ENCODE measurements at regions not wholly inside any gene's neighbourhood (a gene's known extent, or its start where the extent isn't known, plus 50 kb on each side); places are given as distances from the start of the nearest gene placed in this dataset.

DNA sequence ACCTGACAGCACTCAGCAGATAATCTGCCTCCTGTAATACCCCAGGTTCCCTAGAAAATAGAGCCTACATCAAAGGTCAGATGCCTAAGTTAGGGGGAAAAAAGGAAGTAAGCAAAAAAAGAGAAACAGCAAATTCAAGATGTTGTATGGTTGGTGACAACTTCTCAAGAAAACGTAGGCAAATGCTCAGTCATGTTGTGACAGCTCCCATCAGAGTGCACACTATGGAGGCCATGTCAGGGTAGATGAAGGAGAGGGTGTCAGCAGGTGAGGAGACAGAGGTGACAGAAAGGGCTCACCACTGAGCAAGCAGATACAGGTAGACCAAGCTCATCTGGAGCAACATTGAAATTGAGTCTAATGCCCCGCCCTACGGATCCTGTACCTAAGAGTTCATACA is 356.8 kb upstream of the BRINP1 start:
- Histone ChIP-seq H2AFZ (ENCODE audit: low read length) (no peak overlapping the region), H2BK5ac (ENCODE audit: insufficient read length, low read length) (no peak overlapping the region), H3K4ac (ENCODE audit: low read depth, low read length) (no peak overlapping the region), H3K23me2 (ENCODE audit: insufficient read length, low read depth, low read length, poor library complexity, severe bottlenecking) (no peaks in the 10 kb centered on the region), H4K20me1 (ENCODE audit: control insufficient read depth, insufficient read depth, insufficient read length) (no peaks in the 10 kb centered on the region), H2BK12ac (ENCODE audit: insufficient read length, low read depth, low read length) (no peak overlapping the region), H3K18ac (ENCODE audit: insufficient read length, low read depth, low read length) (no peak overlapping the region), H3K14ac (ENCODE audit: insufficient read depth, low read length) (no peak overlapping the region), H3K79me1 (ENCODE audit: insufficient read depth, low read depth, low read length, poor library complexity, severe bottlenecking) (no peaks in the 10 kb centered on the region), H4K8ac (replicated peaks; ENCODE audit: insufficient read length, low read depth, low read length) (no peak overlapping the region), H3K79me2 (ENCODE audit: insufficient read depth, low read length) (no peaks in the 10 kb centered on the region), H3K27me3 (ENCODE audit: insufficient read depth, low read length) (no peaks in the 10 kb centered on the region), H2BK15ac (ENCODE audit: low read depth, low read length) (no peak overlapping the region), H3T11ph (ENCODE audit: low read length) (no peak overlapping the region), H3K4me2 (ENCODE audit: insufficient read depth, insufficient read length, low read length) (no peak overlapping the region), H3K9me3 (ENCODE audit: control insufficient read depth, low read depth, low read length) (no peaks in the 10 kb centered on the region), H3K56ac (ENCODE audit: insufficient read length, low read depth, low read length) (no peak overlapping the region), H3K4me1 (ENCODE audit: insufficient read depth, low read length) (no peaks in the 10 kb centered on the region), H2AK5ac (ENCODE audit: insufficient read length, low read length) (no peak overlapping the region), H4K91ac (ENCODE audit: insufficient read length, low read depth, low read length) (no peak overlapping the region), H3K23ac (ENCODE audit: insufficient read length, low read depth, low read length) (no peak overlapping the region), H4K5ac (ENCODE audit: insufficient read length, low read depth, low read length) (no peak overlapping the region), H3K27ac (ENCODE audit: insufficient read length, low read depth, low read length) (no peak overlapping the region), H3K9ac (ENCODE audit: extremely low read depth, insufficient read length, low read length) (no peak overlapping the region), H2BK120ac (ENCODE audit: low read depth, low read length, poor library complexity, severe bottlenecking) (no peak overlapping the region), H2BK20ac (ENCODE audit: low read depth, low read length, poor library complexity, severe bottlenecking) (no peak overlapping the region)
- DNase-seq: no peak
- TF ChIP-seq, protein P1, sequence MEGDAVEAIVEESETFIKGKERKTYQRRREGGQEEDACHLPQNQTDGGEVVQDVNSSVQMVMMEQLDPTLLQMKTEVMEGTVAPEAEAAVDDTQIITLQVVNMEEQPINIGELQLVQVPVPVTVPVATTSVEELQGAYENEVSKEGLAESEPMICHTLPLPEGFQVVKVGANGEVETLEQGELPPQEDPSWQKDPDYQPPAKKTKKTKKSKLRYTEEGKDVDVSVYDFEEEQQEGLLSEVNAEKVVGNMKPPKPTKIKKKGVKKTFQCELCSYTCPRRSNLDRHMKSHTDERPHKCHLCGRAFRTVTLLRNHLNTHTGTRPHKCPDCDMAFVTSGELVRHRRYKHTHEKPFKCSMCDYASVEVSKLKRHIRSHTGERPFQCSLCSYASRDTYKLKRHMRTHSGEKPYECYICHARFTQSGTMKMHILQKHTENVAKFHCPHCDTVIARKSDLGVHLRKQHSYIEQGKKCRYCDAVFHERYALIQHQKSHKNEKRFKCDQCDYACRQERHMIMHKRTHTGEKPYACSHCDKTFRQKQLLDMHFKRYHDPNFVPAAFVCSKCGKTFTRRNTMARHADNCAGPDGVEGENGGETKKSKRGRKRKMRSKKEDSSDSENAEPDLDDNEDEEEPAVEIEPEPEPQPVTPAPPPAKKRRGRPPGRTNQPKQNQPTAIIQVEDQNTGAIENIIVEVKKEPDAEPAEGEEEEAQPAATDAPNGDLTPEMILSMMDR (conservative IDR thresholded peaks at IDR 0.05): no peak
- H3K4me1 Mint-ChIP-seq: peaks cover 16 to 30% of the 10 kb centered on the region in 2 experiments
- no peak overlapping the region; a peak in 1 of 7 replicates for H3K27ac Mint-ChIP-seq
- H3K27me3 Mint-ChIP-seq (ENCODE audit: low read depth): peaks cover 2% of the 10 kb centered on the region; the same call in 1 of the 2 replicates
- no peaks in the 10 kb centered on the region for H3K36me3 Mint-ChIP-seq (ENCODE audit: insufficient read depth in 1 of 3, low read depth in 3 of 3)
- no CpG with 5 or more reads among the region's 3 CpGs for WGBS (ENCODE audit: extremely low coverage, insufficient read length, low lambda C conversion rate)
- H3K9me3 Mint-ChIP-seq: no peaks in the 10 kb centered on the region
- H3K4me3 Mint-ChIP-seq: no peak overlapping the region

Data from H9 (cell line).